ENCODE measurements at regions not wholly inside any gene's neighbourhood (a gene's known extent, or its start where the extent isn't known, plus 50 kb on each side); places are given as distances from the start of the nearest gene placed in this dataset.
"Not testable (repeated sequence)": the region's sequence is repeated elsewhere in the genome, so short reads cannot be mapped to it uniquely, and the experiment has no call there.

DNA sequence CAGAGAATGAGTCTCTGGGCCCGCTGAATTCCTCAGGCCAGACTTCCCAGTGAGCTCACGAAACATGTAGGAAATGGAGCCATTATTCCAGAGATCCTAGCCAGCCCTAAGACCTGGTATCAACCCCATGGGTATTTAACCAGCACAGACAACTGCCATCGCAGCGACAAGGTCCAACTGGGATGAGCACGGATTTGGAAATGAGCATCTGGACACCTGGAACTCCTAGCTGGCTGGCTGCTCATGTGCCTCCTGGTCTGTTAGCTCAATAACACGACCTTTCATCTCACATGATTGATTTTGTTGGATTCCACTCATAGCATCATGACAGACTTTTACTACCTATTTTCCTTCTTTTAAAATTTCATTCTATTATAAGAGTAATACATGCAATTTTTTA is 51.0 kb downstream of the POU3F3 start:
- no peak for DNase-seq

- DNase-seq = no peak
These were observed 55.4 kb downstream of the POU3F3 start for GRCh38 chr2:104909317-104909716.

DNA sequence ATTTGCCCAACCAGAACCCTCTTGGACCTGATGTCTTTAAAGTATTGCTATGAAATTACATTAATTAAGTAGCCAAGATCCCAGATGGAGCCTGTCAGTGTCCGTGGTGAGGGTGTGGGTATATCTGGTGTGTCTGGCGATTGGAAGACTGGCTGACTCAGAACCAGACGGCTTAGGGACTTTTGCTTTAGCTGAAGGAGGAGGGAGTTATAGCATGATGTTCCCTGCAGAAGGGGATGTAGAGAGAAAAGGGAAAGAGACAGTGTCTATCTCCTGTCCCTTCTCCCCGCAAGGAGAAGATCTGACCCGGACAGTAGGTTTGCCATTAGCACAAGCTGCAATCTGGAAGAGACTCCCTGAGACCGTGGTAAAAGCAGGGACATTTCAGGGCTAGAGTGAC is 60.6 kb downstream of the POU3F3 start:
- DNase-seq = no peak

- no peak for DNase-seq
These were observed 61.3 kb downstream of the POU3F3 start for GRCh38 chr2:104915107-104915793.

- no peak for DNase-seq
These were observed 65.2 kb downstream of the POU3F3 start for GRCh38 chr2:104919127-104919526.

DNA sequence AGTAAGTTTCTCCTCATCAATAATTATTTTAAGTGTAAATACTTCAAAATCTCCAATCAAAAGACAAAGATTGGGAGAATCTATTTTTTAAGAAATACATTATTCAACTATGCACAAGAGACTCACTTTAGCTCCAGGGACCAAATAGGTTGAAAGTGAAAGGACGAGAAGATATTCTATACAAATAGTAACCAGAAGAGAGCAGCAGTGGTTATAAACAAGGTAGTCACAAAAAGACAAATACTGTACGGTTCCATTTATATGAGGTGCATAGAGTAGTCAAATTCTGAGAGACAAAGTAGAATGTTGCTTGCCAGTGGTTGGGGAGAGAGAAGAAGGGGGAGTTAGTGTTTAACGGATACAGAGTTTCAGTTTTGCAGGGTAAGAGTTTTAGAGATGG is 69.8 kb downstream of the POU3F3 start:
- DNase-seq = no peak

DNA sequence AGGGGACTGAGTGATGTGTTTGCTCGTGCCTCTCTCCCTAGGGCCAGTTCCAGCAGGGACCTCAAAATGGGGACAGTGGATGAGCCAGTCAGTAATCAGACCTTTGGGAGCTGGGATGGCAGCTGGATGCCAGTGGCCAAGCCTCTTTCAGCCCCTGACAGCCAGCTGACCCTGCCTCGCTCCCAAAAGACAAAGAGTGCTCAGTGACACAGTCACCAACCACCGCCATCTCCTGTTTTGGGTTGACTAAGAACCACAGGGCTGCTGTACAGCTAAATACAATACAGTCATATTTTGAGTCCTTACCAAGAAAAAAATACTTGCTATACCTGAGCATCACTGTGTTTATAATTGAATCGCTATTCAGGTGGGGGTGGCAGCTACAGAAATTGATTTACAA is 75.7 kb downstream of the POU3F3 start:
- DNase-seq = no peak

DNA sequence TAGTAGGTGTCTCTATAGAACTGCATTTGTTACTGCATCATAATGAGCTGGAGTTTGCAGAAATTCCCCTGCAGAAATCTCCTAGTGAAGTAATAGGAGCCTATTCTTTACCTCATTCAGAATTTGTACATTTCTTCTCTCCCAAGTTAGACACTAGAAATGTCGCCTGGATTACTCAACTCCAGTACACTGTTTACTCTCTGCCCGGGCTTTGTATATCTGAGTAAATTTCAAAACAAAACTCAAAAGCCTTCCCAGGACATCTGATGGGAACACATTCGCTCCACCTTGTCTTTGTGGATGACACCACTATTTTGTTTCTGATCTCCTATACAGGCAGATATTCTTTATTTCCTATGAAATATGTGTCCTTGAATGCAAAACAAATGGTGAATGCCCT is 76.8 kb downstream of the POU3F3 start:
- no peak for DNase-seq

DNA sequence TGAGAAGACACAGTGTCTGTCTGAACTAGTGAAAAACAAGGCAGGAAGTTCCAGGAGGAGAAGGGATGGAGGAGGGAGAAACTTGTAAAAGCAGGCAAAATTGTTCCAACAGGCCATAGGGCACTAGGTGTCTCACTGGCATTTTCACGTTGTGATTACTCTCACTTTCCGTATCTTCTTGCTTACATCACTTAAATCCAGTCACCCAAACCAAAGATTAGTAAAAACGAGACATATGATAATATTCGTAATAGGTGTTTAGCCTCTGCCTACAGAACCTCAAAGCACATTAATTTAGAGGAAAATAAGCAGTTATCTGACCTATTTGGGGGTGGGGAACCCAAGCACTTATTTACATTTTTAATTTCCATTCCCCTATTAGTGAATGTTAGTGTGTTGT is 78.3 kb downstream of the POU3F3 start:
- DNase-seq = no peak

- no peak for DNase-seq
These were observed 79.4 kb downstream of the POU3F3 start for GRCh38 chr2:104933151-104933917.

DNA sequence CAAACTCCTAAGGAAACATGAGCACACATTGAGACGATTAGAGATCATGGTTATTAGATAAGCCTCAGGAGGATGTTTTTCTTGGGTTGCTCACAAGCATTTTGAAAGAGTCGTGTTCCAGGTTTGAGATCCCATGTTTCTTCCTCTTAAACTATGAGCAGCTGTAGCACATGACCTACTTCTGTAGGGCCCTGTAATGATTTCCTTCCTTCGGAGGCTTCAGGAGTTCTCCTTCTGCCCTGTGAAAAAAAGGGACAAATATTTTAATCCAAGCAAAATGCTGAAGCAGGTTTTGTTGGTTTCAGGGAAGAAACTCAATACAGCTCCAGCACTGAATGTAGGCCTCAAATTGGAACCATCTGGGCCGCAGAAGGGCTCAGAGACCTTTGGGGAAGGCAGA is 82.6 kb downstream of the POU3F3 start:
- DNase-seq = no peak

GRCh38 chr2:104938231-104938941 is 84.5 kb downstream of the POU3F3 start:
- no peak for DNase-seq

DNA sequence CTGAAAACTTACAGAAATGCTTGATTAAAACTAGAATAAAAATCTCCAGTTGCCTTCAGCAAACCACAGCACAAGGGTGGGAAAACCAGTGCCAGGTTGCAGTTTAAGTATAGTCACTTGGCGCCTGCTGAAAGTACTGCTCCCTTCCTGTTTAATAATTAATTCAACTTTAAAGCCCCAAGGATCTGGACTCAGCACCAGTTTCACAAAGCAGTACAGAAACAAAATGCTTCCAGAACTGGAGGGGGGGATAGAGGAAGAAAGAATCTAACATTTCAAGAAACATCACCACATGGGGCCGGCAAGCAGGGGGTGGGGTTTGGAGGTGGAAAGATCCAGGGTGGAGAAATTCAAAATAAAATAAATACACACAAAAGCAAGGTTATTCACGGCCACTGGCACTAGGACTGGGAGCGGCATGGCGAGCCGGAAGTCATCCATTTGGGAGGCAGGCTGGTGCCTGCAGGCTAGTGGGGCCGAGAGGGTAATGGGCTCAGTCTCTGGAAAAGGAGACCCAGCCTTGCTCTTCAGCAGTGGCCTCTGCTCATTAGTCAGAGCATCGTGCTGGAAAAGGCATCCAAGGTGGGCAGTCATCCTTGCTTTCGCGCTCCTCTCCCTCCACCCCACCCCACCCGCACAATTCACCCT is 85.8 kb downstream of the POU3F3 start:
- no peak for DNase-seq

- peak; percentile 9 to 39 for DNase-seq
These were observed 90.6 kb downstream of the POU3F3 start for GRCh38 chr2:104944495-104944894.

GRCh38 chr2:104945121-104945520 is 91.2 kb downstream of the POU3F3 start:
- no peak for DNase-seq

GRCh38 chr2:104945866-104946265 is 92.0 kb downstream of the POU3F3 start:
- no peak for DNase-seq

- not testable (repeated sequence) for DNase-seq
These were observed 90.4 kb upstream of the MRPS9 start for GRCh38 chr2:104947456-104947855.

DNA sequence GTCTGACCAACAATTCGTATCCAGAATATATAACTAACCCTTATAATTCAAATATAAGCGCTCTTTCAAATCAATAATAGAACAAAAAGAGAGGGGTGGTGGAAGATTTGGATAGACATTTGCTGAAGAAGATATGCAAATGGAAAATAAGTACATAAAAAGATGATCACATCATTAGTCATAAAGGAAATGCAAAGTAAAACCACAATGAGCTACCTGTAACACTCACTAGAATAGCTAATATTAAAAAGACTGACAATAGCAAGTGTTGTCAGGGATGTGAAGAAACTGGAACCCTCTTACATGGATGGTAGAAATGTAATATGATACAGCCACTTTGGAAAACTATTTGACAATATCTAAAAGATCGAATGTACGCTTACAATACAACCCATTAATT is 84.9 kb upstream of the MRPS9 start:
- DNase-seq = no peak

- DNase-seq = no peak
These were observed 72.0 kb upstream of the MRPS9 start for GRCh38 chr2:104965900-104966299.

- peak in 1 of 2 experiments; percentile 12 for DNase-seq
These were observed 68.3 kb upstream of the MRPS9 start for GRCh38 chr2:104969564-104969963.

DNA sequence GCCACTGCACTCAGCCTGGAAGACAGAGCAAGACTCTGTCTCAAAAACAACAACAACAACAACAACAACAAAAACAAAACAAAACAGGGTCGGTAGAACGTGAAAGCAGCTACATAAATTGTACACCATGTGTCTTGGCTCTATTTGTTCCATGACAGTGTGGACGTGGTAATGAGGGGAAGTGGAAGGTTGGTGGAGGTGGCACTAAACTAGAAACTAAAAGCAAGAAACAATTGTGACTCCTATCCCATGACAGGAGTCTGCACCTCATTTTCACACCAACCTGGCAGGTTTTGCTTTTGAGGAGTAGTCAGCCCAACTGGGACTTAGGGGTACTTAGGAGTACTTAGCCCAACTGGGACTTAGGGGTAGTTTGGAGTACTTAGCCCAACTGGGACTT is 62.5 kb upstream of the MRPS9 start:
- DNase-seq = no peak

DNA sequence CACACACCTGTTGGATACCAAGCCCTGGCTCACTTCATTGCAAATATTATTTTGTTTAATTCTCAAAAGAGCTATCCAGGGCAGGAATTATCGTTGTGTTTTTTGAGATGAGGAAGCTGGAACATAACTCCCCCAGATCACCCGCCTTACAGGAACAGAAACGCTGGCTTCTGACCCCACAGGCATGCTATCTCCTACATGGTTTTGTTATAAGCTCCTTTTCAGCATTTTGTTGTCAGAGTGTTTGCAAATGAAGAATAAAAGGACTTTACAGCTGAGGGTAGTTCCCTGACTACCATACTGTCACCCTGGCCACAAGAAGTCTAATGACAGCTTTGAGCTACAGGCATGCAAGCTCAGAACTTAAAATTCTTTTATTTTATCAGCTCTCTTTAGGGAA is 62.0 kb upstream of the MRPS9 start:
- DNase-seq = no peak

DNA sequence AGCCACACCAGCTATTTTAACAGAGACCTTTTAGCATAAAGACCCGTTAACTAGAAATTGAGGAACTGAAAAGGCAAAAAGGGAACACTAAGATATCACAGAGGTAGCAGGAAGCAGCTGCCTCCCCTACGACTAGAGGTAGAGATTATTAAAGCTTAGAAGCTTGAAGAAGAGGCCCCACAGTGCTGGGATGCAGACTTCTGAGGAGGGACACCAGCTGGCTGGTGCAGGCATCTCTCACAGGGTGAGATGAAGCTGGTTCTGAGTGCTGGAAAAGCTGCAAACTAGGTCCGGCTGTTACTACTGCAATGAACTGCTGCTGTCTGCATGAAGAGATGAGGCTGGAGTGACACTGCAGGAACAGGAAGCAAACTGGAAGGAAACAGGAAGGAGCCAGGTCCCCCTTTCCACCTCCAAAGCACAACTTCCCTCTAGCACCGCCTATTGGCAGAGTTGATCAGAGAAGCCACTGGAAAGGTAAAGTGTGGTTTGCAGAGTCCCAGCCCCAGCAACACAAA is 61.2 kb upstream of the MRPS9 start:
- no peak for DNase-seq
